HFFc6 (cell line): ENCODE measurements at regions not wholly inside any gene's neighbourhood (a gene's known extent, or its start where the extent isn't known, plus 50 kb on each side); places are given as distances from the start of the nearest gene placed in this dataset.

Source experiments
- DNase-seq: peaks from one replicate; pipeline ENCODE4 v3.0.0-alpha.2; 2018
- H3K27ac Mint-ChIP-seq: 2 replicates; pipeline ENCODE4 v1.8.0; 2020; ENCODE audit warnings: mild to moderate bottlenecking, mixed read lengths
- H3K27me3 Mint-ChIP-seq: 2 replicates; pipeline ENCODE4 v1.8.0; 2021; ENCODE audit warnings: mild to moderate bottlenecking, moderate library complexity, mixed read lengths; ENCODE audit not compliant: insufficient read depth
- H3K36me3 Mint-ChIP-seq: 2 replicates; pipeline ENCODE4 v1.8.0; 2021; ENCODE audit warnings: low read depth, mixed read lengths
- H3K4me1 Mint-ChIP-seq: 2 replicates; pipeline ENCODE4 v1.8.0; 2020; ENCODE audit warnings: low read depth, mixed read lengths
- H3K4me3 Mint-ChIP-seq: 2 replicates; pipeline ENCODE4 v1.8.0; 2020; ENCODE audit warnings: mild to moderate bottlenecking, moderate library complexity, mixed read lengths
- H3K9me3 Mint-ChIP-seq: 2 replicates; pipeline ENCODE4 v1.8.0; 2020; ENCODE audit warnings: mild to moderate bottlenecking, mixed read lengths
- TF ChIP-seq, protein P1 (sequence below): fragments of 200-600 bp; sonication (generic); IDR thresholded peaks from 2 replicates; pipeline ENCODE4 v1.5.0; 2021; ENCODE audit warnings: antibody characterized with exemption, mild to moderate bottlenecking

GRCh38 chr3:139770577-139770976 is 92.8 kb upstream of the NMNAT3 start:
- no peak overlapping the region for H3K27ac Mint-ChIP-seq
- no peak for DNase-seq
- H3K4me1 Mint-ChIP-seq = peaks cover 13% of the 10 kb centered on the region
- no peaks in the 10 kb centered on the region; the same call in none of the 2 replicates for H3K36me3 Mint-ChIP-seq
- no peak overlapping the region for H3K4me3 Mint-ChIP-seq
- H3K27me3 Mint-ChIP-seq = peaks cover 2% of the 10 kb centered on the region
- TF ChIP-seq, protein P1, sequence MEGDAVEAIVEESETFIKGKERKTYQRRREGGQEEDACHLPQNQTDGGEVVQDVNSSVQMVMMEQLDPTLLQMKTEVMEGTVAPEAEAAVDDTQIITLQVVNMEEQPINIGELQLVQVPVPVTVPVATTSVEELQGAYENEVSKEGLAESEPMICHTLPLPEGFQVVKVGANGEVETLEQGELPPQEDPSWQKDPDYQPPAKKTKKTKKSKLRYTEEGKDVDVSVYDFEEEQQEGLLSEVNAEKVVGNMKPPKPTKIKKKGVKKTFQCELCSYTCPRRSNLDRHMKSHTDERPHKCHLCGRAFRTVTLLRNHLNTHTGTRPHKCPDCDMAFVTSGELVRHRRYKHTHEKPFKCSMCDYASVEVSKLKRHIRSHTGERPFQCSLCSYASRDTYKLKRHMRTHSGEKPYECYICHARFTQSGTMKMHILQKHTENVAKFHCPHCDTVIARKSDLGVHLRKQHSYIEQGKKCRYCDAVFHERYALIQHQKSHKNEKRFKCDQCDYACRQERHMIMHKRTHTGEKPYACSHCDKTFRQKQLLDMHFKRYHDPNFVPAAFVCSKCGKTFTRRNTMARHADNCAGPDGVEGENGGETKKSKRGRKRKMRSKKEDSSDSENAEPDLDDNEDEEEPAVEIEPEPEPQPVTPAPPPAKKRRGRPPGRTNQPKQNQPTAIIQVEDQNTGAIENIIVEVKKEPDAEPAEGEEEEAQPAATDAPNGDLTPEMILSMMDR = no peak
- H3K9me3 Mint-ChIP-seq = peaks cover 47% of the 10 kb centered on the region

GRCh38 chr3:139769796-139770195 is 92.0 kb upstream of the NMNAT3 start:
- no peaks in the 10 kb centered on the region; the same call in none of the 2 replicates for H3K36me3 Mint-ChIP-seq

DNA sequence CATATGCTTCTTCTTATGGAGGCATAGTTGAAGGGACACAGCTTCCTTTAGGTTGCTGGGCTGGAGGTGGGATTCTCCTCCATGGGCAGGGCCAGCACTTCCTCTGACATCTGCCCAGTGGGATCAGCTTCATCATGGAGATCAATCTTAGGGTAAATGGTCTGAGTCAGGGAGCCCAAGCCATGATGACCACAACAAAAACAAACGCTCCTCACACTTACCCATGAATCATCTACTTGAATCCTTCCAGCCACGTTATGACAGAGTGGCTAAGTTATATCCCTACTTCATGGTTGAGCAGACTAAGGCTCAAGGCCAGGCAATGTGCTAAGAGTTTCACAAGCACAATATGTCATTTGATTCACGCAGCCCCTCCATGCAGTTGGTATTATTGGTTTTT is 87.2 kb upstream of the NMNAT3 start:
- TF ChIP-seq, protein P1 = no peak
- H3K9me3 Mint-ChIP-seq = peaks cover 35% of the 10 kb centered on the region

More at GRCh38 chr3:139769796-139770195, 92.0 kb upstream of the NMNAT3 start:
- Mint-ChIP-seq H3K27ac (no peak overlapping the region), H3K4me1 (peaks cover 13% of the 10 kb centered on the region), H3K27me3 (peaks cover 2% of the 10 kb centered on the region), H3K4me3 (no peak overlapping the region), H3K9me3 (peaks cover 45% of the 10 kb centered on the region)
- DNase-seq = no peak
- TF ChIP-seq, protein P1 = no peak

GRCh38 chr3:139764069-139764905 is 86.5 kb upstream of the NMNAT3 start:
- H3K9me3 Mint-ChIP-seq = peaks cover 35% of the 10 kb centered on the region

More for the DNA sequence above, 87.2 kb upstream of the NMNAT3 start:
- H3K27ac Mint-ChIP-seq = no peak overlapping the region
- H3K27me3 Mint-ChIP-seq = peaks cover 4% of the 10 kb centered on the region
- no peak overlapping the region for H3K4me3 Mint-ChIP-seq
- DNase-seq = peak; percentile 7
- H3K36me3 Mint-ChIP-seq = no peaks in the 10 kb centered on the region; the same call in none of the 2 replicates
- no peaks in the 10 kb centered on the region for H3K4me1 Mint-ChIP-seq

DNA sequence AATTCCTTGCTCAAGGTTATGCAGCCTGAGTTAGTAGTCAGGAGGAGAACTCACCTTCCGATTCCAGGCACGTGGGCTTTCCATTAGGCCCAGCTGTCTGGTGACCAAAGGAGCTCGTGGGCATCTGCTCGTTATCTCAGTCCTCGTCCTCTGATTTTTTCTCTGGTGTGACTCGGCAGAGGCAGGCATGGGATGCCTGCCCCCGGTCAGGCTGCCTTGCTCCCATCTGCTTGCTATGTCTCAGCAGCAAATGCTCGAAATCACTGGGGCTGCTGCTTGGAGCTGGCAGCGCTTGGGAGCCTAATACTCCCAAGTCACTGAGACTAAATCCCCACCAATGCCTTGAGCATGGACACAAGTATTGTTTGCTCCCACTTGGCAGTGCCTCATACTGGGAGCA is 84.5 kb upstream of the NMNAT3 start:
- DNase-seq = no peak
- TF ChIP-seq, protein P1 = no peak
- H3K27ac Mint-ChIP-seq = no peak overlapping the region
- no peaks in the 10 kb centered on the region for H3K4me1 Mint-ChIP-seq
- no peak overlapping the region for H3K4me3 Mint-ChIP-seq
- H3K36me3 Mint-ChIP-seq = no peaks in the 10 kb centered on the region; the same call in 1 of the 2 replicates
- peaks cover 4% of the 10 kb centered on the region; the same call in 1 of the 2 replicates for H3K27me3 Mint-ChIP-seq
- H3K9me3 Mint-ChIP-seq = peaks cover 25% of the 10 kb centered on the region

More at GRCh38 chr3:139764069-139764905, 86.5 kb upstream of the NMNAT3 start:
- TF ChIP-seq, protein P1 = no peak
- DNase-seq = no peak
- peaks cover 4% of the 10 kb centered on the region for H3K27me3 Mint-ChIP-seq
- no peak overlapping the region for H3K4me3 Mint-ChIP-seq
- no peaks in the 10 kb centered on the region for H3K4me1 Mint-ChIP-seq
- no peak overlapping the region for H3K27ac Mint-ChIP-seq
- H3K36me3 Mint-ChIP-seq = no peaks in the 10 kb centered on the region; the same call in none of the 2 replicates
